ENCODE measurements at regions not wholly inside any gene's neighbourhood (a gene's known extent, or its start where the extent isn't known, plus 50 kb on each side); places are given as distances from the start of the nearest gene placed in this dataset.
"Not testable (repeated sequence)": the region's sequence is repeated elsewhere in the genome, so short reads cannot be mapped to it uniquely, and the experiment has no call there.

- no peaks in the 10 kb centered on the region for H3K4me1 Mint-ChIP-seq (ENCODE audit: low read depth, unreplicated experiment)
- TF ChIP-seq, protein P1, sequence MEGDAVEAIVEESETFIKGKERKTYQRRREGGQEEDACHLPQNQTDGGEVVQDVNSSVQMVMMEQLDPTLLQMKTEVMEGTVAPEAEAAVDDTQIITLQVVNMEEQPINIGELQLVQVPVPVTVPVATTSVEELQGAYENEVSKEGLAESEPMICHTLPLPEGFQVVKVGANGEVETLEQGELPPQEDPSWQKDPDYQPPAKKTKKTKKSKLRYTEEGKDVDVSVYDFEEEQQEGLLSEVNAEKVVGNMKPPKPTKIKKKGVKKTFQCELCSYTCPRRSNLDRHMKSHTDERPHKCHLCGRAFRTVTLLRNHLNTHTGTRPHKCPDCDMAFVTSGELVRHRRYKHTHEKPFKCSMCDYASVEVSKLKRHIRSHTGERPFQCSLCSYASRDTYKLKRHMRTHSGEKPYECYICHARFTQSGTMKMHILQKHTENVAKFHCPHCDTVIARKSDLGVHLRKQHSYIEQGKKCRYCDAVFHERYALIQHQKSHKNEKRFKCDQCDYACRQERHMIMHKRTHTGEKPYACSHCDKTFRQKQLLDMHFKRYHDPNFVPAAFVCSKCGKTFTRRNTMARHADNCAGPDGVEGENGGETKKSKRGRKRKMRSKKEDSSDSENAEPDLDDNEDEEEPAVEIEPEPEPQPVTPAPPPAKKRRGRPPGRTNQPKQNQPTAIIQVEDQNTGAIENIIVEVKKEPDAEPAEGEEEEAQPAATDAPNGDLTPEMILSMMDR (IDR thresholded peaks at IDR 0.05; ENCODE audit: unreplicated experiment), result no peak
- H3K9me3 Mint-ChIP-seq (ENCODE audit: low read depth, unreplicated experiment), result no peaks in the 10 kb centered on the region
- no peak for DNase-seq
- no peak overlapping the region for H3K27ac Mint-ChIP-seq (ENCODE audit: unreplicated experiment)
- CTCF ChIA-PET, result no interaction called here
- H3K4me3 Mint-ChIP-seq (ENCODE audit: low read depth, unreplicated experiment), result no peak overlapping the region
- intact Hi-C loops (cut with micrococcal nuclease; ENCODE audit: unreplicated experiment), result no loop called here
- H3K27me3 Mint-ChIP-seq (ENCODE audit: unreplicated experiment), result no peaks in the 10 kb centered on the region
- no peaks in the 10 kb centered on the region for H3K36me3 Mint-ChIP-seq (ENCODE audit: insufficient read depth, unreplicated experiment)
- no TSS peak for BruUV-seq (replicated peaks)
Measured at GRCh38 chr4:115515366-115515765, 401.9 kb upstream of the NDST4 start.

- Mint-ChIP-seq H3K9me3 (ENCODE audit: low read depth, unreplicated experiment) (no peaks in the 10 kb centered on the region), H3K4me1 (ENCODE audit: low read depth, unreplicated experiment) (no peaks in the 10 kb centered on the region), H3K27me3 (ENCODE audit: unreplicated experiment) (no peaks in the 10 kb centered on the region), H3K36me3 (ENCODE audit: insufficient read depth, unreplicated experiment) (no peaks in the 10 kb centered on the region), H3K4me3 (ENCODE audit: low read depth, unreplicated experiment) (no peak overlapping the region), H3K27ac (ENCODE audit: unreplicated experiment) (no peak overlapping the region)
- TF ChIP-seq, protein P1 (IDR thresholded peaks at IDR 0.05; ENCODE audit: unreplicated experiment), result no peak
- intact Hi-C loops (cut with micrococcal nuclease; ENCODE audit: unreplicated experiment), result no loop called here
- CTCF ChIA-PET, result no interaction called here
- BruUV-seq (replicated peaks), result no TSS peak
- no peak for DNase-seq
Measured at GRCh38 chr4:115514675-115515074, 401.3 kb upstream of the NDST4 start.

GRCh38 chr4:115505326-115505725 is 391.9 kb upstream of the NDST4 start:
- CTCF ChIA-PET, result no interaction called here
- no peaks in the 10 kb centered on the region for H3K27me3 Mint-ChIP-seq (ENCODE audit: unreplicated experiment)
- no peak overlapping the region for H3K4me3 Mint-ChIP-seq (ENCODE audit: low read depth, unreplicated experiment)
- H3K36me3 Mint-ChIP-seq (ENCODE audit: insufficient read depth, unreplicated experiment), result no peaks in the 10 kb centered on the region
- no TSS peak for BruUV-seq (replicated peaks)
- intact Hi-C loops (cut with micrococcal nuclease; ENCODE audit: unreplicated experiment), result no loop called here
- H3K27ac Mint-ChIP-seq (ENCODE audit: unreplicated experiment), result no peak overlapping the region
- no peaks in the 10 kb centered on the region for H3K4me1 Mint-ChIP-seq (ENCODE audit: low read depth, unreplicated experiment)
- DNase-seq, result no peak
- H3K9me3 Mint-ChIP-seq (ENCODE audit: low read depth, unreplicated experiment), result no peaks in the 10 kb centered on the region
- TF ChIP-seq, protein P1 (IDR thresholded peaks at IDR 0.05; ENCODE audit: unreplicated experiment), result no peak

DNA sequence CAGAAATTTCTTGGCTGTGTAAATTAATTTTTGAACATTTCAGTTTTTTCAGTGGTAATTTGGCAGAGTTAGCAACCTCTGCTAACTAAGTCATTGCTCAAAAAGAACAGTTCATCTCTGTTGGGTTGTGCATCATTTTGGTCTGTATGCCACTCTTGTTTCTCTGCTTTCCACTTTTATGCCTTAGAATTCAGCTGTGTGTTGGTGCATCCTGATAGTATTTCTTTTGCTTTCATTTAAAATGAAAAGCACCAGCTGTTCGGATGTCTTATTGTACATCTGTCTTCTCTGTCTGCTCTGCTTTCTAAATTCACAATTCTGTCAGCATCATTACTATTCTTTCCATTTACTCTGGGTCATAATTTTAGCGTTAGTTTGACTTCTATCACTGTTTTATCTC is 388.2 kb upstream of the NDST4 start:
- Mint-ChIP-seq H3K4me1 (ENCODE audit: low read depth, unreplicated experiment) (no peaks in the 10 kb centered on the region), H3K27ac (ENCODE audit: unreplicated experiment) (no peak overlapping the region), H3K36me3 (ENCODE audit: insufficient read depth, unreplicated experiment) (no peaks in the 10 kb centered on the region), H3K4me3 (ENCODE audit: low read depth, unreplicated experiment) (no peak overlapping the region), H3K9me3 (ENCODE audit: low read depth, unreplicated experiment) (no peaks in the 10 kb centered on the region), H3K27me3 (ENCODE audit: unreplicated experiment) (no peaks in the 10 kb centered on the region)
- TF ChIP-seq, protein P1 (IDR thresholded peaks at IDR 0.05; ENCODE audit: unreplicated experiment), result no peak
- no TSS peak for BruUV-seq (replicated peaks)
- no peak for DNase-seq
- intact Hi-C loops (cut with micrococcal nuclease; ENCODE audit: unreplicated experiment), result no loop called here
- CTCF ChIA-PET, result no interaction called here

DNA sequence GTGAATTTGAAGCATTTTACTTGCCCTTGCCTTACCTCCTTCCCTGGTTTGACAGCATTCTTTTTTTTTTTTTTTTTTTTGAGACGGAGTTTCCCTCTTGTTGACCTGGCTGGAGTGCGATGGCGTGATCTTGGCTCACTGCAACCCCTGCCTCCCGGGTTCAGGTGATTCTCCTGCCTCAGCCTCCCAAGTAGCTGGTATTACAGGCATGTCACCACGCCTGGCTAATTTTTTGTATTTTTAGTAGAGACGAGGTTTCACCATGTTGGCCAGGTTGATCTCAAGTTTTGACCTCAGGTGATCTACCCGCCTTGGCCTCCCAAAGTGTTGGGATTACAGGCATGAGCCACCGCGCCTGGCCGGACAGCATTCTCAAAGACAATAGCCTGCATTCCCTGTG is 380.4 kb upstream of the NDST4 start:
- H3K27ac Mint-ChIP-seq (ENCODE audit: unreplicated experiment); H3K36me3 Mint-ChIP-seq (ENCODE audit: insufficient read depth, unreplicated experiment); DNase-seq; H3K27me3 Mint-ChIP-seq (ENCODE audit: unreplicated experiment); H3K4me1 Mint-ChIP-seq (ENCODE audit: low read depth, unreplicated experiment); H3K4me3 Mint-ChIP-seq (ENCODE audit: low read depth, unreplicated experiment); BruUV-seq (replicated peaks); H3K9me3 Mint-ChIP-seq (ENCODE audit: low read depth, unreplicated experiment); intact Hi-C loops (cut with micrococcal nuclease; ENCODE audit: unreplicated experiment); CTCF ChIA-PET: not testable (repeated sequence)
